HG02571 (cell line): ENCODE measurements at regions not wholly inside any gene's neighbourhood (a gene's known extent, or its start where the extent isn't known, plus 50 kb on each side); places are given as distances from the start of the nearest gene placed in this dataset.

Experiments
- ATAC-seq: cut with Tn5 transposase; IDR thresholded peaks from one replicate; pipeline ENCODE4 v1.9.1; 2021; ENCODE audit warnings: mild to moderate bottlenecking, moderate library complexity; ENCODE audit not compliant: unreplicated experiment

DNA sequence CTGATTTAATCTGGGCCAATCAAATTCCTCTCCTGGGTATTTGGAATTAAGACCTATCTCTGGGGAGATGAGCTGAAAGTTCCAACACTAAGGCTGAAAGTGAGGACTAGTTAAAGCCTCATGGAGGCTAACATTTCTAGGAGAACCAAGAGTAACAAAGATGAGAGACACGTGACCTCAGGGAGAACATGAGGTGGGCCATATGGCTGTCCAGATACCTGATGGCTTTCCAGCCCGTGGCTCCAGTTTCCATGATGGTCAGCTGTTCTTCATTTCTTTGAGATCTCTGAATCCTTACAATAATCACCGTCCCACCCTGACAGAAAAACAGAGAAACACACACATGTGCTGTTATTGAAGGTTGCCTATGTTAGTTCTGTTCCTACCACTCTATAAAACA, 66.1 kb downstream of the LEPR start:
- ATAC-seq, result no peak

- no peak for ATAC-seq
Measured at GRCh38 chr1:65489481-65489880, 69.0 kb downstream of the LEPR start.

- ATAC-seq, result no peak
Measured at GRCh38 chr1:65490231-65491009, 70.0 kb downstream of the LEPR start.

DNA sequence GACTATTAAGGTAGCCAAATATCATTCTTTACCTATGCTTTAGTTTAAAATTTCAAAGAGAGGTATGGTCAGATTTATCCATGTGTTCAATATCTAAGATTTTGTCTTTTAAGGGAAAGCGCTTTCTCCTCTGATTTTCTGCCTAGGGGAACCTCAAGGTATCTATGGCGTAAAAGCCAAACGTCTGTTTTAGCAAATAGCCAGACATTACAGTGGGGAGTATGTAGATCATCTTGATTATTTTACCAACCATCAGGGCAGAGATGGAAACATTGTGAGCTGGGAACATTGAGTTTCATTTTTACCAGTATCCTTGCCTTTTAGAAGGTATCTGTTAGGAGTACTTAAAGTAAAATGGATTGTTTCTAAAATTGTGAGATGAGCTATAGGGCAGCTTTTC, 71.0 kb downstream of the LEPR start:
- ATAC-seq, result no peak

DNA sequence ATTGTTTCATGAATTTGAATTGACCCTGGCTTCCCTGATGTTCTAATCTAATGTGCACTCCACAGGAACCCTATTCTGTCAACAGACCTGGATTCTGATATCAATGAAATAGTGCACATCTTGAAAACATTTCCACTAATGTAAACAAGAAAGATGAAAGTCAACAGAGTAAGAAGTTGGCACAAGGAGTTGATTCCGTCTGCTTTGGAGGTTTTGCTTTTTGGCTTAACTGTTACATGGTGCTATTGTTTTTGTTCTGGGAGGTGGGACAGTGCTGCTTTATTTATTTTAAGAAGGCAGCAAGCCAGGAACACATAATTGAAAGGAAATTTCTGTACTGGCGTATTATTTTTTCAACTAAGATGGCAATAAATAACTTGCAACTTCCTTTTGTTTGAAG, 73.3 kb downstream of the LEPR start:
- no peak for ATAC-seq

GRCh38 chr1:65494671-65495070, 74.2 kb downstream of the LEPR start:
- no peak for ATAC-seq

GRCh38 chr1:65495137-65495536, 74.7 kb downstream of the LEPR start:
- ATAC-seq, result no peak

DNA sequence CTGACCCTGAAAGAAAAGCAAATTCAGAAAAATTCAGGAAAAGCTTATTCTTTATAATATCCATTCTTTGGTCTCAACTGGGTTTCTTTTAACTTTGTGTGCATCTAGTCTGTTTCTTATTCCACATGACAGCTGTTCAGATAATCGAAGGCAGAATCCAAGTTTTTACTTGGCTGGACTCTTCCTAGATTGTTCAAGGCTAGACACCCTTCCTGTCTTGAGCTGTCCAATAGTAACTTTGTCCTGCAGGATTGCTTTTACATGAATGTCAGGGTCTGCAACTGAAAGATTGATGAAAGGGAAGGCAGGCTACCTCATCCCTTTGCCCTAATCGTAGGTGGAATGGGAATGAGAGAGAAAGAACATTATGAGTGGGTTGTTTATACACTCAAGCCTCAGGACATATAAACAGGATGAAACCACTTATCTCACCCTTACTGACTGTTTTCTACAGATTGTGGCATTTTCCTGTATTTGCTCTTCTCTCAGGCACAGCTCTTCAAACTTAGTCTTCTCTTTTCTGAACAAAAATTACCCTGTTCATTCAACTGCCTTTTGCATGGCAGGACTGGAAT, 76.9 kb downstream of the LEPR start:
- ATAC-seq, result no peak

DNA sequence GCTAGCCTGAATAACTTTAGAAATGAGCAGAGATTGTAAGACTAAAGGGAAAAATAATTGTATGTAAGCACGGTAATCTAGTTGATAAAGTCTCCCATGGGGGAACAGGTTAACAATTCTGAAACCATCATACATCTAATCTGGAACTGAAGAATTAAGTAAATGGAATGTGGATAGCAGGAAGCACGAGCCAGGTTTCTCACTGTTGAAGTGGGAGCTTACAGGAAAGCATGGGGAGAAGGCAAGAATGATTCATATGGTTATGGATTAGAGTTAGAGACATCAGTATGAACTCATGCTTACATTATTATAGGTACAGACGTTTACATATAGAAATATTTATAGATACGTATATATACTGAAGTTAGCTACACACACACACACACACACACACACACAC, 83.0 kb downstream of the LEPR start:
- no peak for ATAC-seq

GRCh38 chr1:65504263-65504662, 83.8 kb downstream of the LEPR start:
- no peak for ATAC-seq

- no peak for ATAC-seq
Measured at GRCh38 chr1:65505547-65506300, 85.3 kb downstream of the LEPR start.

DNA sequence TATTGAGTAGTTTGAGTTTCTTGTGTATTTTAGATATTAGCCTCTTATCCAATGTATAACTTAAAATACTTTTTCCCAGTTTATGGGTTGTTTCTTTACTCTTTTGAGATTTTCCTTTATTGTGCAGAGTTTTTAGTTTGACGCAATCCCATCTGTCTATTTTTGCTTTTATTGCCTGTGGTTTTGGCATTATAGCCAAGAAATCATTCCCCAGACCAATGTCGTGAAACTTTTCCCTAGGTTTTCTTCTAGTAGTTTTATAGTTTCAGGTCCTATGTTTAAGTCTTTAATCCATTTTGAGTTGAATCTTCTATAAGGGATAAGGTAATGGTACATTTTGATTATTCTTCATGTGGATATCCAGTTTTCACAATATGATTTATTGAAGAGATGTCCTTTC, 87.6 kb downstream of the LEPR start:
- ATAC-seq, result no peak

DNA sequence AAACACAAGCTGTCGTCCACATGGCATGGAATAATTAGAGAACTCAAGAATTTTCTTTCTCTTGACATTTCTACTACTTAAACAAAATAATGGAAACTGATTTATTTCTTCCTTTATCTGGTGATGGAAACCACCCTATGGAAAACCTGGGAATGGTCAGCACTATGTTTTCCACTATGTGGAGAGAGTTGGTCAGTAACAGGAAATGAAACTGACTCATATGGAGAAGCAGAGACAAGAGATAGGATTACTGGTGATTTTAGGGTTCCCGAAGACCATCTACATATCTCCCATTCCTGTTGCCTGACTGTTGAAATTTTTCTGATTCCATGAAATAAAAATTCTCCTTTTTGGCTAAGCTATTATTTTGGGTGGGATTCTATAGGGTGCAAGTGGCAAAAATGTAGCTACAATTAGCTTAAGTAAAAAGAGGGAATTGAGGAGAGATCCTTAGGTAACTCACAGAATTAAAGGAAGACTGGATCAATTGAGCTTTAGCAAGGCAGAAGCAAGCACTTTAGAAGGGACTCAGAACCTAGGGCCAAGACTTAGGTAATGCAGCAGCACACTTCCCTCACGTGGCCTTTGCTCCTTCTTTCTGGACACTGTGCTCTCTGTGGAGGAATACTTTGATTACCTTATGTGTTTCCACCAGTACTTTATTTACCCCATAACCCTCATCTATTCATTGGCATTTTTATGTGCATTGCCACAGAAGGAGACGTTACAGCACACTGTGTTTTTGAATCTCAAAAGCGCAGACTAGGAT, 89.6 kb downstream of the LEPR start:
- no peak for ATAC-seq

- no peak for ATAC-seq
Measured at GRCh38 chr1:65510961-65511360, 90.5 kb downstream of the LEPR start.

GRCh38 chr1:65512383-65512782, 91.9 kb downstream of the LEPR start:
- ATAC-seq, result no peak

- no peak for ATAC-seq
Measured at GRCh38 chr1:65512967-65513780, 92.7 kb downstream of the LEPR start.

- ATAC-seq, result no peak
Measured at GRCh38 chr1:65514041-65514440, 93.6 kb downstream of the LEPR start.

DNA sequence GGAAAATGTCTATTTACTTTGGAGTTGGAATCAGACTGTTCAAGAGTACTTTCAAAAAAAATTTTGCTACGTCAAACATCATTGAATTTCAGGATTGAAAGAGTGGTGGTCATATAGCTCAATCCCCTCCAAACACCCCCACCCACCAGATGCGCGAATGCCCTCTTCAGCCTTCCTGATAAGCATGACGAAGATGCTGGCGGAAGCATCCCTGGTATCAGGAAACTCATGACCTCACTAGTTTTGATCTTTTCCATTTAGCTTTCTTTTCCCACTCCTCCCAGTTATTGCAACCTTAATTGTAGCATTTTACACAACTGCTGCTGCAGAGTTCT, 104.4 kb downstream of the LEPR start:
- no peak for ATAC-seq

- ATAC-seq, result no peak
Measured at GRCh38 chr1:65525266-65526048, 105.0 kb downstream of the LEPR start.

DNA sequence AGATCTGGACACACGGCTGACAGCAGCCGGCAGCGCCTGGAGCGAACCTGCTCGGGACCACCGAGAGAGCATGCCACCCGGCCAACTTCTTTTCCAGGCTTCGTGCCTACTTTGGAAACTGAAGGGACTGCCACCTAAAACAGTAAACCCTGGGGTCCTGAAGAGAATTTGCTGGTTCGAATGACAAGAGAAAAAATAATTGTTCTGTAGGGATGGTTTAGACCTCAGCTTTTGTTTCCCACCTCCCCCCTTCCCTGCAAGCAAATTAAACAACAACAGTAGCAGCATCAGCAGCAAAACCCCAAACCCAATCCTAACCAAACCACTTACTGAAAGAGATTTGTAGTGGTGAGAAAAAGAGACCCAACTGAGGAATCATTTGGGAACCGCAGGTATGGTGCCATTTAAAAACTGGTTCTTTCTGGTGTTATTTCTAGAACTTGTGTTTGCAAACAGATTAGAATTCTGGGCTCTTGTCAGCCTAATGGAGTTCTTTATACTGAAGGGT, 105.6 kb downstream of the LEPR start:
- ATAC-seq, result no peak
